ENCODE measurements at regions not wholly inside any gene's neighbourhood (a gene's known extent, or its start where the extent isn't known, plus 50 kb on each side); places are given as distances from the start of the nearest gene placed in this dataset.
"Not testable (repeated sequence)": the region's sequence is repeated elsewhere in the genome, so short reads cannot be mapped to it uniquely, and the experiment has no call there.

DNA sequence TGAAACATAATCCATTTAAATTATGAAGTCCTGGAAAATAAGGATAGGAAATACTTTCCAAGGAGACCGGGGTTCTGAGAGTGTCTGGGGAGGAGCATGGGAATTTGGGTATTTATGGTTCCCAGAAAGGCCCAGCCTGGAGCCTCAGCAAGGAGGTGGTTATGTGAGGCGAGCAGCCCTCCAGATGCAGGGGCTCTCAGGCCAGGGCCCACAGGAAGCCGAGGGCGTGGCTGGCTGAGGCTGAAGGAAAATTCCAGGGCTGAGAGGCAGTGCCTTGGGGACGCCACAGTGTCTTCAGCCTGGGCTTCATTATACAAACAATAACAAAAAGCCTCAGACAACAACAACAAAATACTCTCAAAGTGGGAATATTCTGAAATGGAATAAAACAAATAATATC is 86.9 kb upstream of the SERPINE2 start:
- DNase-seq (ENCODE audit: low spot score in 2 of 2, unreplicated experiment in 2 of 2) = no peak
- Mint-ChIP-seq H3K27ac (no peak overlapping the region), H3K9me3 (peaks cover 15% of the 10 kb centered on the region), H3K27me3 (ENCODE audit: low read depth) (no peaks in the 10 kb centered on the region), H3K4me1 (peaks cover 19% of the 10 kb centered on the region), H3K4me3 (no peak overlapping the region), H3K36me3 (no peaks in the 10 kb centered on the region)
- TF ChIP-seq, protein P1, sequence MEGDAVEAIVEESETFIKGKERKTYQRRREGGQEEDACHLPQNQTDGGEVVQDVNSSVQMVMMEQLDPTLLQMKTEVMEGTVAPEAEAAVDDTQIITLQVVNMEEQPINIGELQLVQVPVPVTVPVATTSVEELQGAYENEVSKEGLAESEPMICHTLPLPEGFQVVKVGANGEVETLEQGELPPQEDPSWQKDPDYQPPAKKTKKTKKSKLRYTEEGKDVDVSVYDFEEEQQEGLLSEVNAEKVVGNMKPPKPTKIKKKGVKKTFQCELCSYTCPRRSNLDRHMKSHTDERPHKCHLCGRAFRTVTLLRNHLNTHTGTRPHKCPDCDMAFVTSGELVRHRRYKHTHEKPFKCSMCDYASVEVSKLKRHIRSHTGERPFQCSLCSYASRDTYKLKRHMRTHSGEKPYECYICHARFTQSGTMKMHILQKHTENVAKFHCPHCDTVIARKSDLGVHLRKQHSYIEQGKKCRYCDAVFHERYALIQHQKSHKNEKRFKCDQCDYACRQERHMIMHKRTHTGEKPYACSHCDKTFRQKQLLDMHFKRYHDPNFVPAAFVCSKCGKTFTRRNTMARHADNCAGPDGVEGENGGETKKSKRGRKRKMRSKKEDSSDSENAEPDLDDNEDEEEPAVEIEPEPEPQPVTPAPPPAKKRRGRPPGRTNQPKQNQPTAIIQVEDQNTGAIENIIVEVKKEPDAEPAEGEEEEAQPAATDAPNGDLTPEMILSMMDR (IDR thresholded peaks at IDR 0.05; ENCODE audit: unreplicated experiment) = no peak

DNA sequence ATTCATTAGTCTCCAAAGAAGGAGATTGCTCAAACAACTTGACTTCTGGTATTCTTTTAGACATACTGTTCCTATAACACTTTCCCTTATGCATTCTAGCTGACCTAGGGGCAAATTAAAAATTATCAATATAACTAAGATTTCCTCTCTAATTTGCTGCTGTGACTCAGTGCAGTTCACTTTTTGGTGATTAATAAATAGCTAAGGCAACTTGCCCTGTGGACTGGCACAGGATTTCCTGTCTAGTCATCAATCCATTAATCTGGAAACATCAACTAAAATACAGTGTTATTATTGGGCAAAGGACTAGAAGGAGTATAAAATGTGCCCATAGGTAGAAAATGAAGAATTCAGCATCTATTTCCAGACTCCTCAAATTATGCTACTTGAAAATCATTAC is 83.5 kb upstream of the SERPINE2 start:
- peaks cover 7% of the 10 kb centered on the region for H3K4me1 Mint-ChIP-seq
- peaks cover 42% of the 10 kb centered on the region for H3K9me3 Mint-ChIP-seq
- DNase-seq (ENCODE audit: low spot score in 2 of 2, unreplicated experiment in 2 of 2) = no peak
- no peak overlapping the region for H3K4me3 Mint-ChIP-seq
- no peaks in the 10 kb centered on the region for H3K27me3 Mint-ChIP-seq (ENCODE audit: low read depth)
- H3K27ac Mint-ChIP-seq = no peak overlapping the region
- peaks cover 1% of the 10 kb centered on the region for H3K36me3 Mint-ChIP-seq
- TF ChIP-seq, protein P1 (IDR thresholded peaks at IDR 0.05; ENCODE audit: unreplicated experiment) = no peak

DNA sequence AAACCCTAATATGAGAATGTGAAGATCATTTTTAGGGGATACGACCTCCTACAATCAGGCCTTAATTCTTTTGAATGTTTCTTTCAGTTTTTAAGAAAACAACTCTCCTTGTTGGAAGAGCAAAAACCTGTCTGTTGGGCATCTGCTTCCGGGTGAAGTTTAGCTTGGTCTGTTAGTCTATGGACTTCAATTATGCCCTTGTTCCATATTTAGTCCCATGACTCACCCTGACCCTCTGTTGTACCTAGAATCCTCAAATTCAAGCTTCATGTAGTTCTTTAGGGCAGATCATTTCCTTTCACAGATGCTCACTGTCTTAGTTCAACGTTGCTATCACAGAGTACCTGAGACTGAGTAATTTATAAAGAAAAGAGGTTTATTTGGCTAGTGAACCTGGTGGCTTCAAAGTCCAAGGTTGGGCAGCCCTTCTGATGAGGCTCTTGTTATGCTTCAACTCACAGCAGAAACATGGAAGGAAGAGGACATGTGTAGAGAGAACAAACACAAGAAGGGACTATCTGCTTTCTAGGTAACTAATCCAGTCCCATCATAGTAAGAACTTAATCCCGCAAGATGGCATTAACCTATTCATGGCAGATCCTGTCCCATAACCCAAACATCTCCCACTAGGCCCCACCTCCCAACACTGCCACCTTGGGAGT is 82.5 kb upstream of the SERPINE2 start:
- Mint-ChIP-seq H3K4me3 (no peak overlapping the region), H3K27ac (no peak overlapping the region), H3K4me1 (peaks cover 3% of the 10 kb centered on the region), H3K27me3 (ENCODE audit: low read depth) (no peaks in the 10 kb centered on the region), H3K9me3 (peaks cover 51% of the 10 kb centered on the region), H3K36me3 (peaks cover 1% of the 10 kb centered on the region)
- no peak for DNase-seq (ENCODE audit: low spot score in 2 of 2, unreplicated experiment in 2 of 2)
- TF ChIP-seq, protein P1 (IDR thresholded peaks at IDR 0.05; ENCODE audit: unreplicated experiment) = no peak

DNA sequence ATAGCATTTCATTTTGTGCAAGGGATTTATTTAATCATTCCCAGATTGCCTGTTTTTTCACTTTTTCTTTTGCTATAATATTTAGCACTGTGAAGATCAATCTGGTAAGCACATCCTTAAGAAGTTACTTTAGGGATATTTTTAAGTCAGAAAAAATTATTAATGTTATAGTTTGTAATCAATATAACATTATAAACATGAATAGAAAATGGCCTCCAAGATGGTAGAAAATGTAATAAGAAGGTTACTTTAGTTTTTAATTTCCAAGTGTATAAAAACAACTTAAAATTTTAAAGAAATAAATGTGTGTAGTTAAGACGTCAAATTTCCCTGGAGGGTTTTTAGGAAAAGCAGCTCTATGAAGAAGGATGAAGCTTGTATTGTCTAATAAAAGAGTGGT is 81.9 kb upstream of the SERPINE2 start:
- Mint-ChIP-seq H3K4me3 (no peak overlapping the region), H3K27me3 (ENCODE audit: low read depth) (no peaks in the 10 kb centered on the region), H3K36me3 (peaks cover 1% of the 10 kb centered on the region), H3K4me1 (no peaks in the 10 kb centered on the region), H3K9me3 (peaks cover 54% of the 10 kb centered on the region), H3K27ac (no peak overlapping the region)
- DNase-seq (ENCODE audit: low spot score in 2 of 2, unreplicated experiment in 2 of 2) = no peak
- TF ChIP-seq, protein P1 (IDR thresholded peaks at IDR 0.05; ENCODE audit: unreplicated experiment) = no peak

DNA sequence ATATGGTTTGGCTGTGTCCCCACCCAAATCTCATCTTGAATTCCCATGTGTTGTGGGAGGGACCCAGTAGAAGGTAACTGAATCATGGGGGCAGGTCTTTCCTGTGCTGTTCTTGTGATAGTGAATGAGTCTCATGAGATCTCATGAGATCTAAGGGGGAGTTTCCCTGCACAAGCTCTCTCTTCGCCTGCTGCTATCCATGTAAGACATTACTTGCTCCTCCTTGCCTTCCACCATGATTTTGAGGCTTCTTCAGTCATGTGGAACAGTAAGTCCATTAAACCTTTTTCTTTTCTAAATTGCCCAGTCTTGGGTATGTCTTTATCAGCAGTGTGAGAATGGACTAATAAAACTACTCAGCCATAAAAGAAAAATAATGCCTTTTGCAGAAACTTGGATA is 80.8 kb upstream of the SERPINE2 start:
- DNase-seq (ENCODE audit: low spot score in 2 of 2, unreplicated experiment in 2 of 2); H3K27me3 Mint-ChIP-seq (ENCODE audit: low read depth); H3K36me3 Mint-ChIP-seq; H3K4me1 Mint-ChIP-seq; H3K27ac Mint-ChIP-seq; H3K4me3 Mint-ChIP-seq: not testable (repeated sequence)
- peaks cover 66% of the 10 kb centered on the region for H3K9me3 Mint-ChIP-seq

DNA sequence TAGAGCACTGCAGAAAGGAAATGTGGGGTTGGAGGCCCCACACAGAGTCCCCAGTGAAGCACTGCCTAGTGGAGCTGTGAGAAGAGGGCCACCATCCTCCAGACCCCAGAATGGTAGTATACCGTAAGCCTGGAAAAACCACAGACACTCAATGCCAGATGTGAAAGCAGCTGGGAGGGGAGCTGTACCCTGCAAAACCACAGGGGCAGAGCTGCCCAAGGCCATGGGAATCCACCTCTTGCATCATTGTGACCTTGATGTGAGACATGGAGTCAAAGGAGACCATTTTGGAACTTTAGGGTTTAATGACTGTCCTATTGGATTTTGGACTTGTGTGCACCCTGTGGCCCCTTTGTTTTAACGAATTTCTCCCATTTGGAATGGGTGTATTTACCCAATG is 75.3 kb upstream of the SERPINE2 start:
- Mint-ChIP-seq H3K27ac (no peak overlapping the region), H3K9me3 (peaks cover 57% of the 10 kb centered on the region), H3K36me3 (peaks cover 1% of the 10 kb centered on the region), H3K4me1 (no peaks in the 10 kb centered on the region), H3K4me3 (no peak overlapping the region), H3K27me3 (ENCODE audit: low read depth) (peaks cover 7% of the 10 kb centered on the region)
- DNase-seq (ENCODE audit: low spot score in 2 of 2, unreplicated experiment in 2 of 2) = no peak
- TF ChIP-seq, protein P1 (IDR thresholded peaks at IDR 0.05; ENCODE audit: unreplicated experiment) = no peak

DNA sequence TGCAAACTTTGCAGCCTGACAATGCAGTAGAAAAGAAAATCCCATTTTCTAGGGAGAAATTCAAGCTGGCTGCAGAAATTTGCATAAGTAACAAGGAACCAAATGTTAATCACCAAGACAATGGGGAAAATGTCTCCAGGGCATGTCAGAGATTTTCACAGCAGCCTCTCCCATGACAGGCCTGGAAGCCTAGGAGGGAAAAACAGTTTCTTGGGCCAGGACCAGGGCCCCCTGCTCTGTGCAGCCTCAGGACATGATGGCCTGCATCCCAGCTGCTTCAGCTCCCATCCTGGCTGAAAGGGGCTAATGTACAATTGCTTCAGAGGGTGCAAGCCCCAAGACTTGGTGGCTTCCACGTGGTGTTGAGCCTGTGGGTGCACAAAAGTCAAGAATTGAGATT is 74.8 kb upstream of the SERPINE2 start:
- H3K36me3 Mint-ChIP-seq; H3K27me3 Mint-ChIP-seq (ENCODE audit: low read depth); DNase-seq (ENCODE audit: low spot score in 2 of 2, unreplicated experiment in 2 of 2); H3K27ac Mint-ChIP-seq; H3K4me1 Mint-ChIP-seq; H3K4me3 Mint-ChIP-seq: not testable (repeated sequence)
- peaks cover 52% of the 10 kb centered on the region for H3K9me3 Mint-ChIP-seq
